NOMO-1 treated with DMSO at 0.1 percent for 48 hours (cell line): ENCODE measurements at regions not wholly inside any gene's neighbourhood (a gene's known extent, or its start where the extent isn't known, plus 50 kb on each side); places are given as distances from the start of the nearest gene placed in this dataset.

Experiments used
- DNase-seq: peaks from one replicate; lab custom pipeline; 2025; ENCODE audit not compliant: unreplicated experiment; lab: John Stamatoyannopoulos, UW

GRCh38 chr21:38899277-38899947 is 93.7 kb downstream of the ETS2 start:
- no peak for DNase-seq

- DNase-seq, result peak; percentile 85
These were observed 92.8 kb downstream of the ETS2 start for GRCh38 chr21:38898422-38899096.

DNA sequence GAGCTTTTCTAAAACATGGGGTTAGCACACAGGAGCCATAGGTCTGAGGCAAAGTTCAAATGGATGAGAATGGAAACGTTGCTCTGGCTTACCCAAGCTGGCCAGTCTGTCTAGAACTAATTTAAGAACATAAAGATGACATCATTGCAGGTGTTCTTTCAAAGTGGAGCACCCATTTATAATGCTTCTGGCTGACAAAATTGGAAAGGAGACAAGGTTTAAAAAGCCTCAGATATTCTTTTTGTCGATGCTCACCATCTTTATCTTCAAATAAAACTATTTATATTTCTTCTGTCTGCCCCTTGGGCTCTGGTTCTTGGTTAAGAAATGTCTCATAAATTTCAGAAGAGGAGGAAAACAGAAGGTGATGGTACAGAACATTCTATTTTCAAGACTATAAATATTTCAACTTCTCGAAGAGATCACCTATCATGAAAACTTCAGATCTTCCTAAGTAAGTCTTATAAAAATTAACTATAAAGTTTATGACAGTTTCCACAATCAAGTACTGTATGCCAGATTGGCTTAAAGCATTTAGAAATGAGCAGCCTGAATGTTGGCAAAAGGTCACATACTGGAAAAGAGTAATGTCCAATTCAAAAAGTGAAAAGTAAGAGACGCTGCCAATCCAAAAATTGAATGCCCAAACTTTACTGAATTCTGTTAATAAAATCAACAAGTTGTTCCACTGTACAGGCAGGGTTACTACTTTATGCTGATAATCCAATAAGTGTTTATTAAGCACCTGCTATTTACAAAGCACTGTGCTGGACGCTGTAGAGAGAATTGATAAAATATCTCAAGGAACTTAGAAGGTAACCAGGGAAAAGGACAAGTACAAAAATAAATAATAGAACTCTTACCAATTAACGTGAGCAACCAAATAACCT is 92.0 kb downstream of the ETS2 start:
- DNase-seq, result no peak

- DNase-seq, result no peak
These were observed 89.2 kb downstream of the ETS2 start for GRCh38 chr21:38894899-38895298.

DNA sequence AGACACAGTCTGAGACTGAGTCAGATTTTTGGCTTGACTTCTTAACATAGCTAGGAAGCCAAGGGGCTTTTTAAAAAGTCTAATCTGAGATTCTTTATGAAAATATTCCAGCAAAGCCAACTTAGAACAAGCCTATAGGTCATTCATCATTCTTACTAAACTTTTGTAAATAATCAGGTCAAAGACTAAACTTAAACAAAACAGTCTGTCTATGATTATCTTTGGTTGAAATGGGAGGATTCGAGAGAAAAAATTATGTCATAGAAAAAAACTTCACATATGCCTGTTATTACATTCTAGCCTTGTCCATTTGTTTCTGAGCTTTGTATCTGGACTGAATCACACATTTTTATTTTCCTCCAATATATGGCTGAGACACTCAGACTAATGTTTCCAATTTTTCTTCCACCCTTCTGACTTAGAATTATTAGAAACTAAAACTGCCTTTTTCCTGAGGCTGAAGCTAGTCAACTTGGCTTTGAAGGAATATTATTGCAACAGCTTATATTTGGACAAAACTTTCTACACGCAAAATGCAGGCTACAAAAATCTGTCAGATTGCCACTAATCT is 83.3 kb downstream of the ETS2 start:
- DNase-seq, result no peak

DNA sequence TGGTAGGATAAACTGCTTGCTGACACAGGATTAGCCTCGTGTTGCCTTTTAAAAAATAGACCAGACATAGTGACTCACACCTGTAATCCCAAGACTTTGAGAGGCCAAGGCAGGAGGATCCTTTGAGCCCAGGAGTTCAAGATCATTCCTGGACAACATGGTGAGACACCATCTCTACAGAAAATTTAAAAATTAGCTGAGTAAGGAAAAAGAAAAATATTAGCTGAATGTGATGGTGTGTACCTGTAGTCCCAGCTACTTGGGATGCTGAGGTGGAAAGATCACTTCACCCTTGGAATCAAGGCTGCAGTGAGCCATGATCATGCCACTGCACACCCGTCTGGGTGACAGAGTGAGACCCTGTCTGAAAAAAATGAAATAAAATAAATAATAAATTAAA is 82.0 kb downstream of the ETS2 start:
- DNase-seq, result no peak

GRCh38 chr21:38887062-38887686 is 81.4 kb downstream of the ETS2 start:
- DNase-seq, result no peak

GRCh38 chr21:38885909-38886308 is 80.2 kb downstream of the ETS2 start:
- DNase-seq, result no peak

DNA sequence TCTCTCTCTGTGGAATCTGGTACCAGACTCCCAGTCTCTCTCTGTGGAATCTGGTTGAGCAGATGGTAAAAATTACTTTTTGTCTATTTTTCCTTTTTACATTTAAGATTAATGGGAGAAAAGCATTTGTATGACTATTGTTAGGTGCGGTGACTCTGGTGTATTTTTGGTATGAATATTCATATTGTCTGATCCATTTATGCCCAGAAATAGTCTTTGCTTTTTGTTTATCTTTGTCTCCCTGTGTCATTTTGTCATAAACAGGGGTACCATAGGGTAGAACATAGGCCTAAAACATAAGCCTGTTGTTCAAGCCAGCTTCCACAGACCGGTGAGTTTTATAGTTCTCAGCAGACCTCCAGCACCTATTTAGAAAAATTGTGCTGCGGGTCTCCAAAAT is 78.7 kb downstream of the ETS2 start:
- no peak for DNase-seq

- no peak for DNase-seq
These were observed 77.4 kb downstream of the ETS2 start for GRCh38 chr21:38883142-38883541.

GRCh38 chr21:38881131-38881530 is 75.4 kb downstream of the ETS2 start:
- DNase-seq, result no peak

GRCh38 chr21:38880577-38880966 is 74.8 kb downstream of the ETS2 start:
- no peak for DNase-seq

DNA sequence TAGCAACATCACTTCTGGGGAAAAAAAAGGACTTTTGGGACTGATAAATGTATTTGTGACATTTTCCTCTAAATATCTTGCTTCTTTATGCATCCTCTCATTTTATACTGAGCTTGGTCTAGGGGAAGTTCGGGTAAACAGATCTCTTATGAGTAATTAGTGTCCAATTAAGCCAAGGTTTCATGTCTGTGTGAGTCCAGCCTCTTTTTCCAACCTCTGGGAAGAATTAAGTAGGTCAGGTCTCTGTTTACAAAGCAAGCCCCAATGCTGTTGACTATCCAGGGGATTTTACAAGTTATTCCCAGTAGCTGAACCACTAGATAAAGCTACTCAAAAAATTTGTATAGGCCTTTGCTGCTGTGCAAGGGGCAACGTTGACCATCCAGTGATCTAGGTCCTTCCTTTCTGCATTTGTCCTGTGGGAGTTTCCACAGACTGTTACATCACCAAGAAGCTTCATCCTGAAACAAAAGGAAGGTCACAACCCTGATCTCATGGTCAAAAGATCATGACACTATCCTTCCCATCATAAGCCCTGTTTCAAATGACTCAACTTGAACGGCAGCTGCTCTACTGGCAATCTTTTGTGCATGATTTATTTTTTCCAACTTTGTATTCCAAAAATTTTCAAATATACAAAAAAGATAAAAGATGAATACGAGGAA is 74.3 kb downstream of the ETS2 start:
- no peak for DNase-seq

DNA sequence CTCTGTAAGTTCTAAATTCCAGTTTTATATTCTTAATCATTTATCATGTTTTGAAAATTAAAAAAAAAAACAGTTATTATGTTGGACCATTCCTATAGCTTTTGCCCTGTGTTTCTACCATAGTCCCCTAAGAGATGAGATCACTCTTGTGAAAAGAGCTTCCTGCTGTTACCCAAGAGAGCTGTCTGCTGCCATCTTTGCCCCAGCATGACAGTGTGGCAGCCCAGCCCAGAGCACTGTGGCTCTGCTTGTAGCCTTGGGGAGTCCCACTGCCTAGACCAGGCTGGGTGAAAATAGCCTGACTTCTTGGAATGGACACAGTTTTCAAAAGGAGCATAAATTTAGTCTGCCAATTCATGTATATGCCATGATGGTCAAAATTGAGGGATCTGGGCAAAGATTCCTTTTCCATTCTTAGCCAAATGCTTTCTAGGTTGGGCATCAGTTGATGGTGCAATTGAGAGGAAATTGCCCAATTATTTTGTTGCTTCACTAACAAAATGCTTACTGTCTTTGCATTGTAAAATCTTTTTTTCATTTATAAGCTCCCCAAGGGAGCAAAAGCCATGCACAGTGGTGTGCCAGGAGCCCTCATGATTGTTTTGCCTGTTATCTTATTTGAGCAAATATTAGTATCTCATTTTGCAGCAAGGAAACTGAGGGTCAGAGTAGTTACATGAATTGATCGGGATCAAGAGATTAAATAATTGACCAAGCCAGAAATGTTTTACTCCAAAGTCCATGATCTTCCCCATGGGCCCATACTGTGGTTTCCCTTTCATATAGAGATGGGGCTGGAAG is 72.8 kb downstream of the ETS2 start:
- DNase-seq, result no peak

DNA sequence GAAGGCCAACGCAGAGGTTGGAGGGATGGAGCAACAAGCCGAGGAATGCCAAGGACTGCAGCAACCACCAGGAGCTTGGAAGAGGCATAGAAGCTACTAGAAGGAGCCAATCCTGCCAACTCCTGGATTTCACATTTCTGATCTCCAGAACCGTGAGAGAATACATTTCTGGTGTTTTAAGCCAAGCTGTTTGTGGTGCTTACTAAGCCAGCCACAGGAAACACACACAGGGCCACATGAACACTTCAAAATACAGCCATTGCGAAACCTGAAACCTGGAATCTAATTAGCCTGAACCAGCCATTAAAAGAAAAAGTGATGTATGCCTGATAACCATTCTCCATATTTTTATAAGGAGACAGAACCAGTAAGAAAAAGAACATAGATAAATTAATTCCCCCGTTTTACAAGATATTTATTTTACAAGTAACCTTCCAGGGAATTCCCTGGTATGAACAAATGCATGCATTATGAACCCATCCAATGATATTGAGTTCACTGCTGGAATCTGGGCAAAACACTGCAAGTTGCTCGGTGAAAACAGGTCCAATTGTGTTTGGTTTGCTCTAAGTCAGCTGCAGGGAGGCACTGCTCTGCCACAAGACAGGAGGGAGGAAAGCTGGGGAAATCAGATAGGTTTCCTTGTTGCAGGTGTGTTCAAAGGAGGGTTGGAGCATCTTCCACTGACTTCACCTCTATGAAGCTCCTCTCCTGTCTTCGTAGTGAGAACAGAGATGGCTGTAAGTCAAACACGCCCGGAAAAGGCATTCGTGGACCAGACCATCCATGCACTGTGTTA is 70.2 kb downstream of the ETS2 start:
- DNase-seq, result peak; percentile 18
